HL-60 (cell line): ENCODE measurements at regions not wholly inside any gene's neighbourhood (a gene's known extent, or its start where the extent isn't known, plus 50 kb on each side); places are given as distances from the start of the nearest gene placed in this dataset.

Experiments used
- DNase-seq, 2 experiments: peaks; one replicate each; pipeline ENCODE4 v3.0.0-alpha.2; 2010 to 2020; ENCODE audit warnings: low read depth in 1 of 2, low spot score in 1 of 2
- H3K27ac ChIP-seq: fragments of 250-450 bp; sonication (Bioruptor Pico); replicated peaks from 2 replicates; pipeline ENCODE4 v1.5.1; 2020; ENCODE audit warnings: mild to moderate bottlenecking, moderate library complexity
- H3K27me3 ChIP-seq: fragments of 250-450 bp; sonication (Bioruptor Pico); 2 replicates; pipeline ENCODE4 v1.5.1; 2021; ENCODE audit warnings: mild to moderate bottlenecking, moderate library complexity; ENCODE audit not compliant: insufficient read depth, poor library complexity, severe bottlenecking
- H3K4me3 ChIP-seq: replicated peaks from 2 replicates; pipeline ENCODE4 v1.5.1; 2011; ENCODE audit warnings: mild to moderate bottlenecking, control low read depth, low read length; ENCODE audit not compliant: insufficient read depth
- CTCF ChIP-seq: IDR thresholded peaks from one replicate; pipeline ENCODE4 v1.5.1; 2011; ENCODE audit warnings: low read length, control low read depth, inconsistent platforms; ENCODE audit not compliant: insufficient read depth
- GABPA ChIP-seq: IDR thresholded peaks from 2 replicates; pipeline ENCODE4 v1.6.1; 2012; ENCODE audit warnings: low read depth
- POLR2AphosphoS5 ChIP-seq: IDR thresholded peaks from 2 replicates; pipeline ENCODE4 v1.6.1; 2012; ENCODE audit warnings: low read depth
- REST ChIP-seq: IDR thresholded peaks from 2 replicates; pipeline ENCODE4 v1.6.1; 2012; ENCODE audit warnings: low read depth; ENCODE audit not compliant: insufficient replicate concordance
- SPI1 ChIP-seq: IDR thresholded peaks from 2 replicates; pipeline ENCODE4 v1.6.1; 2012; ENCODE audit warnings: low read depth, mild to moderate bottlenecking, borderline replicate concordance

GRCh38 chr2:52916981-52917380, 850.6 kb upstream of the CHAC2 start:
- TF ChIP-seq REST (no peak), SPI1 (no peak), POLR2AphosphoS5 (no peak), GABPA (no peak), CTCF (no peak)
- no peak overlapping the region for H3K4me3 ChIP-seq
- H3K27ac ChIP-seq, result no peak overlapping the region
- DNase-seq, result no peak
- no peaks in the 10 kb centered on the region for H3K27me3 ChIP-seq

- DNase-seq, result no peak
- H3K27me3 ChIP-seq, result no peaks in the 10 kb centered on the region
- no peak for TF ChIP-seq GABPA
- no peak for TF ChIP-seq SPI1
- no peak for TF ChIP-seq REST
- TF ChIP-seq POLR2AphosphoS5, result no peak
- TF ChIP-seq CTCF, result no peak
- H3K4me3 ChIP-seq, result no peak overlapping the region
- no peak overlapping the region for H3K27ac ChIP-seq
Measured at GRCh38 chr2:52904355-52904891, 863.2 kb upstream of the CHAC2 start.

GRCh38 chr2:52897511-52898044, 870.0 kb upstream of the CHAC2 start:
- TF ChIP-seq SPI1 (no peak), GABPA (no peak), POLR2AphosphoS5 (no peak), CTCF (no peak), REST (no peak)
- Histone ChIP-seq H3K27me3 (no peaks in the 10 kb centered on the region), H3K27ac (no peak overlapping the region), H3K4me3 (no peak overlapping the region)
- no peak for DNase-seq
